ACC112 (cell line): ENCODE measurements at regions not wholly inside any gene's neighbourhood (a gene's known extent, or its start where the extent isn't known, plus 50 kb on each side); places are given as distances from the start of the nearest gene placed in this dataset.

Experiments used
- H2AFZ ChIP-seq: fragments of 200-600 bp; sonication (generic); one replicate; pipeline ENCODE4 v1.6.0; 2017; ENCODE audit warnings: antibody characterized with exemption, low read length; ENCODE audit not compliant: unreplicated experiment
- H3K27ac ChIP-seq: fragments of 200-600 bp; sonication (generic); 2 replicates; pipeline ENCODE4 v1.5.1; 2014; ENCODE audit warnings: low read depth, mild to moderate bottlenecking, antibody characterized with exemption, low read length, moderate library complexity
- H3K27me3 ChIP-seq: fragments of 200-600 bp; sonication (generic); 2 replicates; pipeline ENCODE4 v1.6.1; 2014; ENCODE audit warnings: mild to moderate bottlenecking, antibody characterized with exemption, low read length, moderate library complexity, mixed read lengths; ENCODE audit not compliant: insufficient read depth
- H3K36me3 ChIP-seq: fragments of 200-600 bp; sonication (generic); 2 replicates; pipeline ENCODE4 v1.6.1; 2016; ENCODE audit warnings: mild to moderate bottlenecking, antibody characterized with exemption, low read length, moderate library complexity, mixed read lengths; ENCODE audit not compliant: insufficient read depth
- H3K4me1 ChIP-seq: fragments of 200-600 bp; sonication (generic); one replicate; pipeline ENCODE4 v1.6.1; 2016; ENCODE audit warnings: low read length, mixed read lengths; ENCODE audit not compliant: insufficient read depth, unreplicated experiment, control insufficient read depth
- H3K4me3 ChIP-seq: fragments of 200-600 bp; sonication (generic); 2 replicates; pipeline ENCODE4 v1.5.1; 2014; ENCODE audit warnings: mild to moderate bottlenecking, low read depth, low read length
- H3K79me2 ChIP-seq: fragments of 200-600 bp; sonication (generic); one replicate; pipeline ENCODE4 v1.6.0; 2016; ENCODE audit warnings: low read length; ENCODE audit not compliant: control insufficient read depth, unreplicated experiment, insufficient read depth

GRCh38 chr1:195045072-195045471 lies 1563.2 kb downstream of the KCNT2 start:
- Histone ChIP-seq H2AFZ (no peak overlapping the region), H3K27ac (no peak overlapping the region), H3K27me3 (no peaks in the 10 kb centered on the region), H3K79me2 (no peaks in the 10 kb centered on the region), H3K4me3 (no peak overlapping the region), H3K36me3 (no peaks in the 10 kb centered on the region), H3K4me1 (no peaks in the 10 kb centered on the region)

GRCh38 chr1:195030793-195031192 lies 1577.4 kb downstream of the KCNT2 start:
- no peaks in the 10 kb centered on the region for H3K36me3 ChIP-seq
- H3K27me3 ChIP-seq = no peaks in the 10 kb centered on the region
- no peaks in the 10 kb centered on the region for H3K79me2 ChIP-seq
- H3K4me3 ChIP-seq = no peak overlapping the region
- H2AFZ ChIP-seq = no peak overlapping the region
- H3K4me1 ChIP-seq = no peaks in the 10 kb centered on the region
- no peak overlapping the region for H3K27ac ChIP-seq

- Histone ChIP-seq H3K27me3 (no peaks in the 10 kb centered on the region), H3K27ac (no peak overlapping the region), H2AFZ (no peak overlapping the region), H3K79me2 (no peaks in the 10 kb centered on the region), H3K36me3 (no peaks in the 10 kb centered on the region), H3K4me1 (no peaks in the 10 kb centered on the region), H3K4me3 (no peak overlapping the region)
Observed at GRCh38 chr1:195026792-195027191, 1581.4 kb downstream of the KCNT2 start.

- no peak overlapping the region for H3K4me3 ChIP-seq
- H3K79me2 ChIP-seq = no peaks in the 10 kb centered on the region
- H3K27me3 ChIP-seq = no peaks in the 10 kb centered on the region
- H3K36me3 ChIP-seq = no peaks in the 10 kb centered on the region
- H3K27ac ChIP-seq = no peak overlapping the region
- no peak overlapping the region for H2AFZ ChIP-seq
- H3K4me1 ChIP-seq = no peaks in the 10 kb centered on the region
Observed at GRCh38 chr1:195019385-195019784, 1588.9 kb downstream of the KCNT2 start.

GRCh38 chr1:195012995-195013394 lies 1595.2 kb downstream of the KCNT2 start:
- Histone ChIP-seq H3K4me1 (no peaks in the 10 kb centered on the region), H3K4me3 (no peak overlapping the region), H3K36me3 (no peaks in the 10 kb centered on the region), H3K79me2 (no peaks in the 10 kb centered on the region), H3K27me3 (no peaks in the 10 kb centered on the region), H2AFZ (no peak overlapping the region), H3K27ac (no peak overlapping the region)

GRCh38 chr1:195005338-195005737 lies 1602.9 kb downstream of the KCNT2 start:
- Histone ChIP-seq H3K27me3 (no peaks in the 10 kb centered on the region), H3K4me1 (no peaks in the 10 kb centered on the region), H3K79me2 (no peaks in the 10 kb centered on the region), H3K36me3 (no peaks in the 10 kb centered on the region), H2AFZ (no peak overlapping the region), H3K4me3 (no peak overlapping the region), H3K27ac (no peak overlapping the region)

- H3K79me2 ChIP-seq = no peaks in the 10 kb centered on the region
- no peaks in the 10 kb centered on the region for H3K4me1 ChIP-seq
- H3K4me3 ChIP-seq = no peak overlapping the region
- H3K27ac ChIP-seq = no peak overlapping the region
- H3K27me3 ChIP-seq = no peaks in the 10 kb centered on the region
- no peaks in the 10 kb centered on the region for H3K36me3 ChIP-seq
- no peak overlapping the region for H2AFZ ChIP-seq
Observed at GRCh38 chr1:194990483-194990882, 1617.8 kb downstream of the KCNT2 start.

GRCh38 chr1:194975913-194976312 lies 1632.3 kb downstream of the KCNT2 start:
- H2AFZ ChIP-seq = no peak overlapping the region
- H3K36me3 ChIP-seq = no peaks in the 10 kb centered on the region
- no peak overlapping the region for H3K4me3 ChIP-seq
- no peaks in the 10 kb centered on the region for H3K4me1 ChIP-seq
- no peak overlapping the region for H3K27ac ChIP-seq
- H3K27me3 ChIP-seq = no peaks in the 10 kb centered on the region
- H3K79me2 ChIP-seq = no peaks in the 10 kb centered on the region

- Histone ChIP-seq H3K27ac (no peak overlapping the region), H2AFZ (no peak overlapping the region), H3K4me1 (no peaks in the 10 kb centered on the region), H3K79me2 (no peaks in the 10 kb centered on the region), H3K27me3 (no peaks in the 10 kb centered on the region), H3K4me3 (no peak overlapping the region), H3K36me3 (0 out of 2 replicates have a peak, but pooled peaks cover 2% of the 10 kb centered on the region)
Observed at GRCh38 chr1:194968916-194969315, 1639.3 kb downstream of the KCNT2 start.

GRCh38 chr1:194959795-194960194 lies 1648.4 kb downstream of the KCNT2 start:
- H3K4me1 ChIP-seq = no peaks in the 10 kb centered on the region

GRCh38 chr1:194952171-194952570 lies 1656.1 kb downstream of the KCNT2 start:
- no peaks in the 10 kb centered on the region for H3K4me1 ChIP-seq
- peak overlapping the region; percentile 29; the same call in 1 of the 2 replicates for H3K4me3 ChIP-seq
- no peak overlapping the region for H3K27ac ChIP-seq
- peak overlapping the region; percentile 14 for H2AFZ ChIP-seq
- H3K27me3 ChIP-seq = no peaks in the 10 kb centered on the region
- H3K36me3 ChIP-seq = no peaks in the 10 kb centered on the region
- H3K79me2 ChIP-seq = no peaks in the 10 kb centered on the region

More at GRCh38 chr1:194959795-194960194, 1648.4 kb downstream of the KCNT2 start:
- no peak overlapping the region for H3K4me3 ChIP-seq
- no peak overlapping the region for H2AFZ ChIP-seq
- no peaks in the 10 kb centered on the region for H3K36me3 ChIP-seq
- H3K27me3 ChIP-seq = no peaks in the 10 kb centered on the region
- H3K79me2 ChIP-seq = no peaks in the 10 kb centered on the region
- no peak overlapping the region for H3K27ac ChIP-seq
